AML-193 (cell line): ENCODE measurements at regions not wholly inside any gene's neighbourhood (a gene's known extent, or its start where the extent isn't known, plus 50 kb on each side); places are given as distances from the start of the nearest gene placed in this dataset.
"Not testable (repeated sequence)": the region's sequence is repeated elsewhere in the genome, so short reads cannot be mapped to it uniquely, and the experiment has no call there.

Experiments used
- DNase-seq, 2 experiments: peaks; one replicate each; lab custom pipeline; 2025; lab: John Stamatoyannopoulos, UW

- DNase-seq, result no peak
Measured at GRCh38 chr21:34219334-34220060, 144.3 kb upstream of the KCNE2 start.

- DNase-seq, result no peak
Measured at GRCh38 chr21:34220556-34221195, 143.1 kb upstream of the KCNE2 start.

GRCh38 chr21:34221331-34222030, 142.3 kb upstream of the KCNE2 start:
- no peak for DNase-seq

- DNase-seq, result no peak
Measured at GRCh38 chr21:34222031-34222335, 141.8 kb upstream of the KCNE2 start.

GRCh38 chr21:34223376-34223775, 140.4 kb upstream of the KCNE2 start:
- DNase-seq, result peak; percentile 33 to 56

- no peak for DNase-seq
Measured at GRCh38 chr21:34227386-34227852, 136.4 kb upstream of the KCNE2 start.

- DNase-seq, result no peak
Measured at GRCh38 chr21:34228792-34229191, 135.0 kb upstream of the KCNE2 start.

- DNase-seq, result no peak
Measured at GRCh38 chr21:34229353-34229752, 134.5 kb upstream of the KCNE2 start.

- DNase-seq, result not testable (repeated sequence)
Measured at GRCh38 chr21:34233741-34234140, 130.1 kb upstream of the KCNE2 start.

GRCh38 chr21:34235514-34235913, 128.3 kb upstream of the KCNE2 start:
- DNase-seq, result no peak

- no peak for DNase-seq
Measured at GRCh38 chr21:34242973-34243372, 120.8 kb upstream of the KCNE2 start.

GRCh38 chr21:34243562-34243961, 120.2 kb upstream of the KCNE2 start:
- DNase-seq, result peak; percentile 6 to 17

- DNase-seq, result no peak
Measured at GRCh38 chr21:34252751-34253150, 111.1 kb upstream of the KCNE2 start.

- DNase-seq, result no peak
Measured at GRCh38 chr21:34255073-34255472, 108.7 kb upstream of the KCNE2 start.

- DNase-seq, result no peak
Measured at GRCh38 chr21:34260277-34261008, 103.4 kb upstream of the KCNE2 start.

GRCh38 chr21:34261841-34262468, 101.9 kb upstream of the KCNE2 start:
- no peak for DNase-seq

- no peak for DNase-seq
Measured at GRCh38 chr21:34262469-34262845, 101.3 kb upstream of the KCNE2 start.

- DNase-seq, result no peak
Measured at GRCh38 chr21:34263629-34264028, 100.2 kb upstream of the KCNE2 start.

- DNase-seq, result no peak
Measured at GRCh38 chr21:34266351-34266750, 97.5 kb upstream of the KCNE2 start.

GRCh38 chr21:34268493-34268892, 95.3 kb upstream of the KCNE2 start:
- no peak for DNase-seq

- no peak for DNase-seq
Measured at GRCh38 chr21:34270411-34270810, 93.4 kb upstream of the KCNE2 start.
